GM21423 (cell line): ENCODE measurements at regions not wholly inside any gene's neighbourhood (a gene's known extent, or its start where the extent isn't known, plus 50 kb on each side); places are given as distances from the start of the nearest gene placed in this dataset.

Experiments used
- ATAC-seq: cut with Tn5 transposase; IDR thresholded peaks from one replicate; pipeline ENCODE4 v1.9.1; 2021; ENCODE audit warnings: mild to moderate bottlenecking, moderate library complexity; ENCODE audit not compliant: unreplicated experiment

DNA sequence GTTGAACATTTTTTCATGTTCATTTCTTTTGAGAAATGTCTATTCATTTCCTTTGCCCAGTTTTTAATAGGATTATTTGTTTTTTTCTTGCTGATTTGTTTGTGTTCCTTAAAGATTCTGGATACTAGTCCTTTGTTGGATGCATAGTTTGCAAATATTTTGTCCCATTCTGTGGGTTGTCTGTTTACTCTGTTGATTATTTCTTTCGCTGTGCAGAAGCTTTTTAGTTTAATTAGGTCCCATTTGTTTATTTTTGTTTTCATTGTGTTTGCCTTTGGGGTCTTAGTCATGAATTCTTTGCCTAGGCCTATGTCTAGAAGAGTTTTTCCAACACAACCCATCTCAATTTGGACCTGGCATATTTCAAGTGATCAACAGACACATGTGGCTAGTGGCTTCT is 116.1 kb upstream of the GALNT2 start:
- no peak for ATAC-seq

DNA sequence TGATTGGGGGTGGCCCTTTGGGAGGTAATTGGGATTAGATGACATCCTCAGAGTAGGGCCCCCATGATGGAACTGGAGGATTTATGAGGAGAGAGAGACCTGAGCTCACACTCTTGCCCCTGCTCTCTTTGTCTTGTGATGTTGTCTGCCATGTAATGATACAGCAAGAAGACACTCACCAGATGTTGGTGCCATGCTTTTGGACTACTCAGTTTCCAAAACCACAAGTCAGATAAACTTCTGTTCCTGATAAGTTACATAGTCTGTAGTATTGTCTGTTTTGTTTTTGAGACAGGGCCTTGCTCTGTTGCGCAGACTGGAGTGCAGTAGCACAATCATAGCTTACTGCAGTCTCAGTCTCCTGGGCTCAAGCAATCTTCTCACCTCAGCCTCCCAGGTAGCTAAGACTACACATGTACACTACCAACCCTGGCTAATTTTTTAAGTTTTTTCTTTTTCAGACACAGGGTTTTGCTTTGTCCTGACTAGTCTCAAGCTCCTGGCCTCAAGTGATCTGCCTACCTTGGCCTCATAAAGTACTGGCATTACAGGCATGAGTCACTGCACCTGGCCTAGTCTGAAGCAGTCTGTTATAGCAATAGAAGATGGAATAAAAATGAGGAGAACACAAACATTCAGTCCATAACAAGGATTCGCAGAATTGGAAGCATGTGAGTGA is 115.0 kb upstream of the GALNT2 start:
- no peak for ATAC-seq

DNA sequence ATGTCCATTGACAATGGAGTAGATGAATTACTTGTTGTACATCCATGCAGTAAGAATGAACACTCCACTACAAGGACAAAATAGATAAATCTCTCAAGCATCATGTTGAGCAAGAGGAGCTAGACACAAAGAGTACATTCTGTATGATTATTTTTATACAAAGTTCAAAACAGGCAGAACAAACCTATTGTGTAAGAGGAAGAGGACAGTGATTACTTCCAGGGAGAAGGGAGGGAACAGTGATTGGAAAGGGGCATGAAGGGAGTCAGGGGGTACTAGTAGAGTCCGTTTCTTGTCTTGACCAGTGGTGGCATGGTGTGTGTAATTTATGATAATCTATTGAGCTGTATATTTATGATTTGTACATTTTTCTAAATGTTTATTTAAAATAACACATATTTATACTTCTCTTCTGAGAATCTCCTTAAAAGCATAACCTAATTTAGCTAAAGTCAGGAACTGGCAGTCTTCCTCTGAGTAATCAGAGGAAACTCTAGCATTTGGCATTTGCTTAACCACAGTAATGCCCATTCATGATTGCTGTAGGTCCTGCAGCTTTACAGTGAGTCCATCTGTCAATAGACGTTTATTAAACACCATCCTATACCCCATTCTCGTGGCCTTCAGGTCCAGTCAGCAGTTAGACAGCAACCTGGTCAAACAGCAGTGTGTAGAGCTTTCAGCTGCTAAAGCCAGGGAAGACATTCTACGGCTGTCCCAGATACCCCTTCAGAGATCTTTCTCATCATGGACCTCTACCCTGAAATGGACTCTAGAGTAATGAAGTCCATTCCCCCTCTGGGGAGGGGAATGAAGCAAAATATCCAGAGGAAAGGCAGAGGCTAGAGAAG is 114.1 kb upstream of the GALNT2 start:
- ATAC-seq: no peak

DNA sequence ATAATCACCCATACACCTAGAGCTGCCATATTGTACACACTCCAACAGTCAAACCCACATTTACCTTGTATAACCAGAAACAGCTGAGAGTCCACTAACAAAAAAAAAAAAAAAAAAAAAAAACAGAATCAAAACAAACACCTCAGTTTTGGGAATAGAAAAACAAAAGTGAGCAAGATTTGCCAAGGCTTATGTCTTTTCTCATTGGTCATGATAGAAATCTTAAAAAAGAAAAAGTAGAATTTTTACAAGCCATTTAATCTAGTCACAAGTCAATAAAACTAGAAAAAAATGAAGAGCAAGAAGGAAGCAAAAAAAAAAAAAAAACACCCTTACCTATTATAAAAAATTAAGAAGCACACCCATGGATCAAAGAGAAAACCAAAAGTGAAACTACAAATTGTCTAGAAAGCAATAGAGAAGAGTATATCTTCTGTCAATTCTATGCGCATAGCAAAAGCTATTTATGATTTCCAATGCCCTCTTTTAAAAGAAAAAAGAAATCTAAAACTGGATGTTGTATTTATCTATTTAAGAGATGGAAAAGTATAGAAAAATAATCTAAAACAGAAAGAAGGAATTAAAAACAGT is 113.2 kb upstream of the GALNT2 start:
- no peak for ATAC-seq

DNA sequence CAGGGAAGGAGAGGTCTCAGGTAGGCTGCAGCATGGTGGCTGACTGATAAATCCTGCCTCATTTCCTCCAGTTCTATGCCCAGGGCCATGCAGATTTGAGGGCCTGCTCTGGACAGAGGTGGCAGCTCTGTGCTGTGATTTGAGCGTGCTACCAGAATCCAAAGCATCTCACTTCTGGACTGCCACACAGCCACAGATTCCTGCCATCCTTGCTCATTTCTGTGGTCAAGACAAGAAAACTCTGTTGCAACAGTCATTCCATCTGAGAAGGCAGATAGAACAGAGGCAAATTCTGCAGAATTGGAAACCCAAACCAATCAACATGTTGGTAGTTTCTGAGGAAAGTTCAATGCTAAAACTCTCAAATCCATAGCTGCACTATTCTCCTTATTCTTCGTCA is 102.8 kb upstream of the GALNT2 start:
- ATAC-seq: no peak

DNA sequence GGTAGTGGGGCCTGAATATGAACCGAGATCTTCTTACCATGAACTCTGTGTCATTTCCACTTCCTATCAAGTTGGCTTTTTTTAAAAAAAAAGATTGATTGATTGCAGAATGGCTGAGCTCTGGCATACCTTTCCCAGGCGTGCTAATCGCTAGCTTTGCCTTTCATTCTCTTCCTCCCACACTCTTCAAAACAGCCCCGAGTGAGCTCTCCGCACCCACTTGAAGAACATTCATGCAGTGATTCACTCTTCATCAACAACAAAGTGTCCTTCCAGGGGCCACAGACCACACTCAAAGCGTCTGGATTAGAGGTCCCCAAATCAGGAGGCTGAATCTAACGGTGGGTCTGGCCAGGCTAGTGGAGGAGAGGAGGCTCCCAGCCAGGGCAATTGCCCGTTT is 96.3 kb upstream of the GALNT2 start:
- ATAC-seq: no peak

DNA sequence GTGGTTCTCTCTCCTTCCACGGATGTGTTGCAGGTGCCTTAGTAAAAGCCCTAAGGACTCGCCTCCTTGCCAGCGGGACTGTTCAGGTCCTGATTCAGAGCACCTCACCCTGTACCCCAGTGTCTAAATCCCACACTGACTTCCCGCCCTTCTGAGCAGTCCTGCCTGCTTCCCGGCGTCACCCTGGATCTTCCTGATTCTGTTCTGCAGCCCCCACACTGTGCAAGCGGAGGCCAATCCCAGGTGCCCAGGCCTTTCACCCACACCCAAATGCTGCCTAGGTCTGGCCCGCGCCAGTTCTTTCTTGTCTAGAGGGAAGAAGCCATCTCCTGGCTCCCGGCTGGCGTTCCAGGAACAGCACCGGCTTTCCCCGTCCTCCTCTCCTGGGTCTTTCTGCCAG is 95.9 kb upstream of the GALNT2 start:
- ATAC-seq: no peak

DNA sequence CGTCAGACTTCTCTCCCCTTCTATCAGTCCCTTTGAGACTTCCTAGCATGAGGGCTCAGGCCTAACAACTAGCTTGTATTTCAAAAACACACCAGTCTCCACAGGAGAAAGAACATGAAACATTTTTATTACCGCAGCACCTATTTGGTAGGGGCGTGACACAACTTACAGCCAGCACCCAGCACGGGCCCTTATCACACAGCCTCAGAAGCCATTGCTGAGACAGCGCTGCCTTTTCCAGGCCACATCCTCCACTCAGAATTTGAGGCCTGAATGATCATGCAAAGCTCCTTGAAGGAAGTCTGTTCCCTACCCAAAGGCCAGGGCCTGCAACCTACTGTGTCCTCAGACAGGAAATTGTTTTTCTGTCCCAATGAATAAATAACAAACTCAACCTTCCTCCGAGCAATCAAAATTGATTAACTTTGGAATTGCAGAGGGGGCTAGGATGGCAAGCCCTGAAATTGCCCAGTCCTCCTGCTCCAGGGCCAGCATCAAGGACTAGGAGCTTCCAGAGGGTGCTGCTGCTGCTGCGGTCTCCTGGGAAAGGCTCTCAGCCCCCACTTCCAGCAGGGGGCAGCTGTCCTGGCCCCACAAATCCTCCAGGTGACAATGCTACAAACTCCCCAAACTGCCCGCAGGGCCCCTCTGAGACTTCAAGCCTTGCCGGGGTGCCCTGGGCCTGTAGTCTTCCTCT is 94.3 kb upstream of the GALNT2 start:
- no peak for ATAC-seq

DNA sequence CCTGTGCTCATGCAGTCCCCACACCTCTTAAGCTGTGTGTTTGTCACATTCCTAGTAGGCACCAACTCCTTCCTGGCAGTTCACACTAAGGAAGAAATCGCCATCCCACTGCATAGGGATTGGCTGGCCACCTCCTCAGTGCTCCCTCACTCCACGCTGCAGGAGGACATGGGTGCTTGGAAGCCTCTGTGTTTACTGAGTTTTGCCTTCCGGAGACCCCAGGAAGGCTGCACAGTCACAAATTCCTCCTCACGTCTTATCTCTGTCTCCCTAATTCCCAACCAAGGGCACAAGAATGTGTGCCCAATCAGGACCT is 93.8 kb upstream of the GALNT2 start:
- ATAC-seq: no peak

DNA sequence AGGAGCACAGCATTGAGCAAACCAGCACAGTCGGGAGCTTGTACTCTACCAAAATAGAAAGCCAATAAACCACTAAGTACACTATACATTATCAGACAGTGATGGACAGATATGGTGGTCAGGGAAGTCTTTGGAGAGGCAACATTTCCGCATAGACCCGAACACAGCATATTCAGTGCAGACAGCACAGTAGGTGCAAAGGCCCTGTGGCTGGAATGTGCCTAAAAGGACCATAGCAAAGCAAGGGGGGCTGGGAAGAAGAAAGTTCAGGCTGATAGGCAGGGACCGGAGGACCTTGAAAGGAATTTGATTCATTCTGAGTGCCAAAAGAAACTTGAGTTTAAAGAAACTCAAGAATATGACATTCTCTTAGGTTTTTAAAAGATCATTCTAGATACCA is 92.0 kb upstream of the GALNT2 start:
- no peak for ATAC-seq

DNA sequence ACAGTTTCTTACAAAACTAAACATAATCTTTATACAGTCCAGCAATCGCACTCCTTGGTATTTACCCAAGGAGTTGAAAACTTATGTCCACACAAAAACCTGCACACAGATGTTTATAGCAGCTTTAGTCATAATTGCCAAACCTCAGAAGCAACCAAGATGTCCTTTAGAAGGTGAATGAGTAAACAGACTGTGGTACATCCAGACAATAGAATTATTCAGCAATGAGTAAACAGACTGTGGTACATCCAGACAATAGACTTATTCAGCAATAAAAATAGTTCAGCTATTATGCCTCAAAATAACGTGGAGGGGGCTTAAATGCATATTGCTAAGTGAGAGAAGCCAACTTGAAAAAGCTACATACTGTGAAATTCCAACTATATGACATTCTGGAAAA is 87.0 kb upstream of the GALNT2 start:
- no peak for ATAC-seq

DNA sequence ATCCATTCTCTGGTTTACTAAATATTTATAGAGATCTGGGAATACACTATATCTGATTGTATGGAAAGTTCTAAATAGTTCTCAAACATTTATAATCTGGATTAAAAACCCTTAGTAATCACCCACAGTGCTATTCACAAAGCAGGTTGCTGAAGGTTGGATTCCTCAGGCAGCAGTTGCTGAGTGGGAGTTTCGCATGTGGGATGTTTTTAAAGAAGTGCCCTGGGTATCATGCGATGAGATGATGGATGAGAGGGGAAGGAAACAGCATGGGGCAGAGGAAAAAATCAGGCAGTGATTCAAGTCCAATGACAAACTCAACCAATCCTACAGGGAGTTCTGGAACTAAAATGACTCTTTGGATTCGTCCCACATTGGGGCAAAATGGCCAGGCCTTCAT is 85.3 kb upstream of the GALNT2 start:
- ATAC-seq: no peak

DNA sequence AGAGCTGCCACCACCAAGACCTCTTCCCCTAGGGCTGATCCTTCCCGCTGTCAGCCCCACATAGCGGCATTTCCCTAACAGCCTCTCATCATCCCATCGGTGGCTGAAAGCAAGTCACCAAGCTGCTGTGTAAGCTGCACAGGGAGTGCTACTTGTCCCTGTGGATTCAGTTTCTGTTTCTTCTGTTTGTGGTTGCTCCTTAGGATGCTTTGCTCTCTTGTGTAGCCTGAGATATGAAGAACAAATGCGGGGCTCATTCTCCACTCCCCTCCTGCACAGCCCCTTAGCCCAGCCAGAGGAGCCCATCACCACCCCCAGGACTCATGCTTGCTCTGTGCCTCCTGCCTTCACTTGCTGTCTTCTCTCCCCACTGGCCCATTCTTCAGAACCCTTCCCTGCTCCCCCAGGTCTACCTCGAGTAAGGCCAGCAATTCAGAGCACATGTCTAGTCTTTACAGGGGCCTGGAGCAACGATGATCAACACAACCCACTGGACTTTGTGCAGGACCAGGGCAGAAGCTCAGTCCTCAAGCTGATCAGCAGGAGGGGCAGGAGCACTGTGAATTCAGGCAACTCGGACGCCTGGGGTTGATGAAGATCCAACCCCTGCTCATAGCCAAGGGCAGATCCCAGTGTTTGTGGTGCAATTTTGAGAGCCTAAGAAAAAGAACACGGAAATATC is 82.6 kb upstream of the GALNT2 start:
- ATAC-seq: no peak

DNA sequence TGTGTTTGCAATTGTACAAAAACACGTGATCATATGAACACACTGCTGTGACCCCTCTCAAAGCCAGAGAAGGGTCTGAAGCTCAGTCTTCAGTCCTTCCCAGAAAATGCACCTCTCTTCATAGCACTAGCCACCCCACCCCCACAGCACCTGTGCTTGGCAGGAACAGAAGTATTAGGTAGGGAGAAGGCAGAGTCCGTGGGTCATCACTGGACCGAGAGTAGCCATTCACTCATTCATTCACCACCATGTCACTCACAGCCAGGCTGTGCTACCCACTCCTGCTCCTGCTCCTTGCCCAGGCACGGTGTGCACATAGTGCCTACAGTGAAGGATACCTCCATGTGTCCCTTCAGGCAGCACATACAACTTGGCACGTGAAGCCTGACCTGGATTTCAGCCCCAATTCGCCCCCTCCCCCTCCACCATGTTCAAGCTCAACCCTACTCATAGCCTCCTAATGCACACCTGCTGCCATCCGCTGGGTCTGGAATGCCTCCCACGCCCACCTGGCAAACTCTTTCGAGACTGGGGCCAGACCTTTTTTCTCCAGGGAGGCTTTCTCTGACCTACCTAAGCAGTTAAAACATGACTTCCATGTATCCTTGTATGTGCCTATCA is 81.9 kb upstream of the GALNT2 start:
- no peak for ATAC-seq

DNA sequence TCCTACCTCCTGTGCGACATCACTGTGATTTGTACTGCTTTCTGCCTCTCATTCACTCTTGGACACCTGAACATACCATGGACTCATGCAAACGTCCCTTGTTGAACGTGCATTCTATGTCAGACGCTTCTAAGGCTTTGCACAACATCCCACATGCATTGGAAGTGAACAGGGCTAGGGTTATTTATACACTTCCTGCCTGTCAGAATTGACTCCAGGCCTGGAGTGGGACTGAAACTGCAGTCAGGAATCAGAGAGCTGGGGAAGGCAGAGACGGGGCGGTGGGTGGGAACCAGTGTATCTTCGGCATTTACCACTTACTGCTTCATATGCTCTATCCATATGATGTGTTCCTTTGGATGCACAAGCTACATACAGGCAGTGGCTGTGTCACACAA is 81.4 kb upstream of the GALNT2 start:
- ATAC-seq: no peak

DNA sequence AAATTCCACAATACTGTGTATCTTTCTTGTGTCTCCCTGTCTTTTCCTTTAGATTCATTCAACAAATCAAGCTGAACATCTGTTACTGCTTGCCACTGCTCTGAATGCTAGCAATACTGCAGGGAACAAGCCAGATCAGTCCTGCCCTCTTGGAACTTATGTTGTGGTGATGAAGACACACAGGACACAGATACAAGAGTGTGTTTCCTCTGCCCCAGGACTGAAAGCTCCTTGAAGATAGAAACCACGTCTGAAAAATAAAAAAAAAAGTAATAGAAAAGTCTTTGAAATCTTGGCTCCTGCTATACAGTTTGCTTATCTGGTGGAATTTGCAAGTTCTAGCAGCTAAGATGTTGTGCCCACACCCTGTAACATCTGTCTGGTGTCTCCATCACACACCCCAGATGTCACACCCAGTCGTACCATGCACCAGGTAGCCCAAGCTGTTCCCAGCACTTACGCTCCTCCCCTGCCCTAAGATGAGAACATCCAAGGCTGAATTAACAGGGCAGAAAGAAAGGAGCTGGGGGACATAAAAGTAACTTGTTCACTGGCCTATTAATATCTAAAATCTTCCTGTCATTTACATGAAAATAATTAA is 80.2 kb upstream of the GALNT2 start:
- ATAC-seq: no peak

DNA sequence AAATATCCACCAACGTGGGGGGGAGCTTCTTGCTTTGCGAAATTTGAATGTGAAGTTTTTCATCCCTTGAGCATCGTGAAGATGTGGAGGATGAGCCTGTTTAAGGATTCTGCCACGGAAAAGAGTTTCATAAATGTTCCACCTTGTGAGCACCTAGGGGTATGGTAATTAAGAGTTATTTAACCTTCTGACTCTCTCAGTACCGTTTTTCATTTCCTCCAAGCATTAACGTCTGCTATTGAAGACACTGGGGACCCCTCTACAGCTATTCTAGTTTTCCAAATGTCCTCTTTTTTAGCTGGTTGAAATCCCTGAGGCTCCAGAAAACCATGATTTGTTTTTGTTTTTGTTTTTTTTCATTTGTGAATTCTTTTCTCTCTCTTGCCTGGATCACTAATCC is 79.1 kb upstream of the GALNT2 start:
- no peak for ATAC-seq

DNA sequence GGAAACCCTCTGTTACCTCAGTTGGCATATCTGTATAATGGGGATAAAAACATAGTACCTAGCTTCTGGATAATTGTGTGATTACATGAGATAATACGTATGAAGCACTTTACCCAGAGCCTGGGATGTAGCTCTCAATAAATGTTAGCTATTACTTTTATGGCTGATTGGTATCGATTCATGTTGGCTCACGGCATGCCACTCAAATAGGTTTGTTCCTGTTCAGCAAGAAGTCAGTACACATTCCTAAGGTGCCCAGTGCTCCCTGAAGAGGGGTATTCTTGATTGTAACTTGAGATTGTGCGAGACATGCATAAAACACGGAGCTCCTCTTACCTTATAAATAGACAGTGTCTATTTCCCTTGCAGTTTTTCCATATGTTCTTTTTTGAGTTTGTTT is 78.5 kb upstream of the GALNT2 start:
- ATAC-seq: no peak

DNA sequence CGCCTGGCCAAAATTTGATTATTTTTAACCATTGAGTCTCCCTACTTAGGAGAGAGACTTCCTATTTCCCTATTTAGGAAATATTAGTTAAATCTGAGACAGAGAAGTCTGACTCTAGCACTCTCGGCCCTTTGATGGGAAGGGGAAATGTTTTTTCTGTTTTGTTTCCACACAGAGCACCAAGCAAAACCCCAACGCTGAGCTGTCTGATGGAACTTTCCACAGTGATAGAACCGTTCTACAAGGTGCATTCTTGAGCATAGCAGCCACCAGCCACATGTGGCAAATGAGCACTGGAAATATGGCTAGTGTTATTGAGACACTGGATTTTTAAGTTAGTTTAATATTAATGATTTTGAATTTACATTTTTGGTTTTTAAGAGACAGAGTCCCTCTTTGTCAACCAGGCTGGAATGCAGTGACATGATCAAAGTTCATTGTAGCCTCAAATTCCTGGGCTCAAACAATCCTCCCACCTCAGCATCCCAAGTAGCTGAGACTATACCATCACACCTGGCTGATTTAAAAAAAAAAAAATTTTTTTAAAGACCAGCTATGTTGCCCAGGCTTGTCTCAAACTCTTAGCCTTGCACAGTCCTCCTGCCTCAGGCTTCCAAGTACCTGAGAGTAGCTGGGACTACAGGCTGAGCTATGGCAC is 77.3 kb upstream of the GALNT2 start:
- no peak for ATAC-seq

DNA sequence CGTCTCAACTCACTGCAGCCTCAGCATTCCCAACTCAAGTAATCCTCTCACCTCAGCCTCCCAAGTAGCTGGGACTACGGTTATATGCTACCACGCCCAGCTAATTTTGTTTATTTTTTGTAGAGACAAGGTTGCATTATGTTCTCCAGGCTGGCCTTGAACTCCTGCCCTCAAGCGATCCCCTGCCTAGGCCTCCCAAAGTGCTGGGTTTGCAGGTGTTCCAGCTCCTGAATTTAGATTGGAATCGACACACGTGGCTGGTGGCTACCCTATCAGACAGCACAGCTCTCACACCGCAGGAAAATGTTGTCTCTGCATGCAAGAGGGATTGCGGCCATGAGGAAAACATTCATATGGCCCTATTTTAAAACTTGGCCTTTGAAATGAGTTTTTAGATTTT is 76.7 kb upstream of the GALNT2 start:
- ATAC-seq: no peak
